Activated B cell treated with CpG ODN at 0.5 μM for 24 hours (primary cell): ENCODE measurements at regions not wholly inside any gene's neighbourhood (a gene's known extent, or its start where the extent isn't known, plus 50 kb on each side); places are given as distances from the start of the nearest gene placed in this dataset.

Experiments used
- ATAC-seq: fragments of 200-7000 bp; cut with Tn5 transposase; one replicate; pipeline ENCODE4 v1.10.0; 2021; ENCODE audit warnings: low read depth, mild to moderate bottlenecking, moderate library complexity
- CTCF ChIA-PET: fragments of 350-600 bp; sonication (Branson Sonifier 250); formaldehyde crosslinking; loops from one replicate; lab custom pipeline; 2021; ENCODE audit warnings: antibody characterized with exemption; lab: Charles Lee
- POLR2A ChIA-PET: fragments of 350-600 bp; sonication (Branson Sonifier 250); formaldehyde crosslinking; loops from one replicate; lab custom pipeline; 2021; ENCODE audit warnings: antibody characterized with exemption; lab: Charles Lee
- DNase-seq: peaks from one replicate; pipeline ENCODE4 v3.0.0; 2022
- H3K27ac Mint-ChIP-seq: one replicate; pipeline ENCODE4 v1.8.0; 2020; ENCODE audit warnings: mixed read lengths
- H3K27me3 Mint-ChIP-seq: one replicate; pipeline ENCODE4 v1.8.0; 2021; ENCODE audit warnings: mixed read lengths
- H3K36me3 Mint-ChIP-seq: one replicate; pipeline ENCODE4 v1.8.0; 2021; ENCODE audit warnings: low read depth, mixed read lengths
- H3K4me1 Mint-ChIP-seq: one replicate; pipeline ENCODE4 v1.8.0; 2021; ENCODE audit warnings: mixed read lengths
- H3K4me3 Mint-ChIP-seq: one replicate; pipeline ENCODE4 v1.8.0; 2020; ENCODE audit warnings: mild to moderate bottlenecking, mixed read lengths
- H3K9me3 Mint-ChIP-seq: one replicate; pipeline ENCODE4 v1.8.0; 2020; ENCODE audit warnings: mixed read lengths
- intact Hi-C: fragments of 100-400 bp; cut with micrococcal nuclease; formaldehyde crosslinking; loops from one replicate; pipeline ENCODE4 v1.15.1; 2024
- TF ChIP-seq, protein P1 (sequence below): fragments of 200-600 bp; IDR thresholded peaks from one replicate; pipeline ENCODE4 v1.8.0; 2022; ENCODE audit warnings: antibody characterized with exemption, mild to moderate bottlenecking

DNA sequence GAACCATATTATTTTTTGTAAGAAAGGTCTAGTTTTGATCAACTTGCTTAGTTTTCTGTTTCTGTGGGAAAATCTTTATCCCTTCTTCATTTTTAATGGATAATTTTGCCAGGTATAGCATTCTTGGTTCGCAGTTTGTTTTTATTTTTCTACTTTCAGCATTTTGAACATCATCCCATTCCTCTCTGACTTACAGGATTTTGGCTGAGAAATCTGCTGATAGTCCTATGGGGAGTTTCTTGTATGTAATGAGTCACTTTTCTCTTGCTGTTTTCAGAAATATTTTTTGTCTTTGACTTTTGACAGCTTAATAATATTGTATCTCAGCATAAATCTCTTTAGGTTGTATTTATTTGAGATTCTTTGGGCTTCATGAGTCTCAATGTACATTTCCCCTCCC, 389.1 kb downstream of the PBX1 start:
- Mint-ChIP-seq H3K36me3 (no peaks in the 10 kb centered on the region), H3K4me3 (no peak overlapping the region), H3K9me3 (peaks cover 25% of the 10 kb centered on the region), H3K27ac (no peak overlapping the region), H3K27me3 (no peaks in the 10 kb centered on the region), H3K4me1 (no peaks in the 10 kb centered on the region)
- DNase-seq (no peak), ATAC-seq (no peak)
- intact Hi-C loops: no loop called here
- ChIA-PET CTCF (no interaction called here), POLR2A (no interaction called here)
- TF ChIP-seq, protein P1, sequence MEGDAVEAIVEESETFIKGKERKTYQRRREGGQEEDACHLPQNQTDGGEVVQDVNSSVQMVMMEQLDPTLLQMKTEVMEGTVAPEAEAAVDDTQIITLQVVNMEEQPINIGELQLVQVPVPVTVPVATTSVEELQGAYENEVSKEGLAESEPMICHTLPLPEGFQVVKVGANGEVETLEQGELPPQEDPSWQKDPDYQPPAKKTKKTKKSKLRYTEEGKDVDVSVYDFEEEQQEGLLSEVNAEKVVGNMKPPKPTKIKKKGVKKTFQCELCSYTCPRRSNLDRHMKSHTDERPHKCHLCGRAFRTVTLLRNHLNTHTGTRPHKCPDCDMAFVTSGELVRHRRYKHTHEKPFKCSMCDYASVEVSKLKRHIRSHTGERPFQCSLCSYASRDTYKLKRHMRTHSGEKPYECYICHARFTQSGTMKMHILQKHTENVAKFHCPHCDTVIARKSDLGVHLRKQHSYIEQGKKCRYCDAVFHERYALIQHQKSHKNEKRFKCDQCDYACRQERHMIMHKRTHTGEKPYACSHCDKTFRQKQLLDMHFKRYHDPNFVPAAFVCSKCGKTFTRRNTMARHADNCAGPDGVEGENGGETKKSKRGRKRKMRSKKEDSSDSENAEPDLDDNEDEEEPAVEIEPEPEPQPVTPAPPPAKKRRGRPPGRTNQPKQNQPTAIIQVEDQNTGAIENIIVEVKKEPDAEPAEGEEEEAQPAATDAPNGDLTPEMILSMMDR: no peak

DNA sequence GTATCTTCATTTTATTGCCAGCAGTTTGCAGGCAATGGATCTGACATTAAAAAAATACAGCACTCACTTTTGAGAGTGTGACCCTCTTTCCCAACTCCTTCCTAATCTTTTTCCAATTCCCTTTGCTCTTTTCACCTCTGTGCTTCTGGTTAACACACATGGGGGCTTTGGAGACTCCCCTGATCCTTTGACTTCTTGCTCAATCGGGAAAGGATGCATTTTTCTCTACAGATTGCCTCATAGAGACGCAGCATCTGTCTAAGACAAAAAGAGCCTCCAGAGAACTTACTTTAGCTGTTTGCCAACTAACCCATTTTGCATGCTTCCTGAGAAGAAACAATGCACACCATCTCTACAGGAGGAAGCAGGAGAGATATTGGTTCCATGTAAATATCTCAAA, 378.3 kb downstream of the PBX1 start:
- H3K9me3 Mint-ChIP-seq: peaks cover 4% of the 10 kb centered on the region
- intact Hi-C loops: no loop called here
- no peaks in the 10 kb centered on the region for H3K27me3 Mint-ChIP-seq
- no peaks in the 10 kb centered on the region for H3K36me3 Mint-ChIP-seq
- CTCF ChIA-PET: no interaction called here
- no peak for ATAC-seq
- H3K27ac Mint-ChIP-seq: no peak overlapping the region
- no peak overlapping the region for H3K4me3 Mint-ChIP-seq
- TF ChIP-seq, protein P1: no peak
- POLR2A ChIA-PET: no interaction called here
- DNase-seq: no peak
- H3K4me1 Mint-ChIP-seq: no peaks in the 10 kb centered on the region

DNA sequence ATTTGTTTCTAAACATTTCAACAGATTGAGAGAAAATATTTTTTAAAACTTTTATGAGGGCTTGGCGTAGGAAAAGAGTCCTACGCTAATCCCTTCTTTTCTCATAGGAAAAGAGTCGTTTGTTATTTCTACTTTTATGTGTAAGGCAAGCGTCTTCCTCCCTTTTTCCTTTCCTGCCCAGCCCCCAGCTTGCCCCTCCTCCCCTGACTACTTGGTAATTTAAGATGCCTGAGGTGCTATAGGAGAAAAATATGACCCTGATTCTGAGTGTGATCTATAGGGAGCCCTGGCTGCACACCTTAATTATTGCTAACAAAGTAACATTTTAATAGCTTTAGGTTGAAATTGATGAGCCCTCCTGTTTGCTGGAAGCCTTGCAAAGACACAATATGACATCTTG, 373.6 kb downstream of the PBX1 start:
- intact Hi-C loops: no loop called here
- POLR2A ChIA-PET: no interaction called here
- no peaks in the 10 kb centered on the region for H3K27me3 Mint-ChIP-seq
- no peaks in the 10 kb centered on the region for H3K4me1 Mint-ChIP-seq
- CTCF ChIA-PET: no interaction called here
- DNase-seq: no peak
- TF ChIP-seq, protein P1: no peak
- no peak overlapping the region for H3K4me3 Mint-ChIP-seq
- no peak overlapping the region for H3K27ac Mint-ChIP-seq
- no peak for ATAC-seq
- no peaks in the 10 kb centered on the region for H3K36me3 Mint-ChIP-seq
- H3K9me3 Mint-ChIP-seq: no peaks in the 10 kb centered on the region

DNA sequence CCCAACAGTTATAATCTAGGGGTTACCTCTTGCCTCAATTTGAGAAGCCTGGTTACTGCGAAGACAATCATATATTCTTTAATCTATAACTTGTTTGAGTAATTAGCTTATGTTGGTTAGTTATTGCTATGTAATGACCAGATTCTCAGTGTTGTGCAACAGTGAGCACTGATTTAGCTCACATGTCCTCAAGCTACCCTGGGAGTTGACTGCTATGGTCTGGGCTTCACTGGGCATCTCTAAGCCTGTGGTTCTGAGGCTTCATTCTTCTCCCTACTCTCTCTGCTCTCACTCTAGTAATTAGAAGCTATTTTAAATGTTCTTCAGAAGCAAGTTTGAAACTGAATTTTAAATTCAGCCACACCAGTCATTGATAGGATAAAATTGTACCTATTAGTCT, 371.8 kb downstream of the PBX1 start:
- TF ChIP-seq, protein P1: no peak
- Mint-ChIP-seq H3K4me1 (no peaks in the 10 kb centered on the region), H3K27ac (no peak overlapping the region), H3K4me3 (no peak overlapping the region), H3K9me3 (no peaks in the 10 kb centered on the region), H3K27me3 (no peaks in the 10 kb centered on the region), H3K36me3 (no peaks in the 10 kb centered on the region)
- CTCF ChIA-PET: no interaction called here
- DNase-seq: no peak
- no peak for ATAC-seq
- intact Hi-C loops: no loop called here
- POLR2A ChIA-PET: no interaction called here

DNA sequence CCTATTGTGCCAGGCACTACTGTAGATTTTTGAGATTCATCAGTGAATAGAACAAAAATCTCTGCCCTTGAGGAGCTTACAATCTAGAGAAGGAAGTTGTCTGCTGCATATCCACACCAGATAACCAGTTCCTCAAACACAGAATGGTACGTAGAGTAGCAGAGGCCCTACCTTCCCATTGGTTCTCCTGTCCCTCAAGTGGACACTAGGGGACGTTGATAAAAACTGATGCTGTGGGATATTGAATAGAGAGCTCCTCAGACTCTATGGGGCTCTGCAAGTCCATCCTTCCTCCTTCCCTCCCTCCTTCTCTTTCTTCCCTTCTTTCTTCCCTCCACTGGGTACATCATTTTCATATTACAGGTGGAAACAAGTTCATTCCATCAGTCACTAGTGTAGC, 371.3 kb downstream of the PBX1 start:
- Mint-ChIP-seq H3K9me3 (no peaks in the 10 kb centered on the region), H3K27me3 (no peaks in the 10 kb centered on the region), H3K36me3 (no peaks in the 10 kb centered on the region), H3K4me3 (no peak overlapping the region), H3K4me1 (no peaks in the 10 kb centered on the region), H3K27ac (no peak overlapping the region)
- intact Hi-C loops: no loop called here
- ChIA-PET CTCF (no interaction called here), POLR2A (no interaction called here)
- ATAC-seq: no peak
- TF ChIP-seq, protein P1: no peak
- DNase-seq: no peak
